ENCODE measurements at regions not wholly inside any gene's neighbourhood (a gene's known extent, or its start where the extent isn't known, plus 50 kb on each side); places are given as distances from the start of the nearest gene placed in this dataset.

GRCh38 chr5:13448843-13449242 lies 495.6 kb downstream of the DNAH5 start:
- no peak overlapping the region for H3K27ac ChIP-seq (ENCODE audit: insufficient read depth, low read length)
- H3K79me2 ChIP-seq (ENCODE audit: control insufficient read depth, insufficient read depth, low read length) = no peaks in the 10 kb centered on the region
- no peaks in the 10 kb centered on the region for H4K20me1 ChIP-seq (ENCODE audit: control insufficient read depth, extremely low read depth, insufficient read depth, low read length)
- no peak for TF ChIP-seq EZH2 (IDR thresholded peaks at IDR 0.05; ENCODE audit: low read length, missing control alignments)
- TF ChIP-seq, protein P1, sequence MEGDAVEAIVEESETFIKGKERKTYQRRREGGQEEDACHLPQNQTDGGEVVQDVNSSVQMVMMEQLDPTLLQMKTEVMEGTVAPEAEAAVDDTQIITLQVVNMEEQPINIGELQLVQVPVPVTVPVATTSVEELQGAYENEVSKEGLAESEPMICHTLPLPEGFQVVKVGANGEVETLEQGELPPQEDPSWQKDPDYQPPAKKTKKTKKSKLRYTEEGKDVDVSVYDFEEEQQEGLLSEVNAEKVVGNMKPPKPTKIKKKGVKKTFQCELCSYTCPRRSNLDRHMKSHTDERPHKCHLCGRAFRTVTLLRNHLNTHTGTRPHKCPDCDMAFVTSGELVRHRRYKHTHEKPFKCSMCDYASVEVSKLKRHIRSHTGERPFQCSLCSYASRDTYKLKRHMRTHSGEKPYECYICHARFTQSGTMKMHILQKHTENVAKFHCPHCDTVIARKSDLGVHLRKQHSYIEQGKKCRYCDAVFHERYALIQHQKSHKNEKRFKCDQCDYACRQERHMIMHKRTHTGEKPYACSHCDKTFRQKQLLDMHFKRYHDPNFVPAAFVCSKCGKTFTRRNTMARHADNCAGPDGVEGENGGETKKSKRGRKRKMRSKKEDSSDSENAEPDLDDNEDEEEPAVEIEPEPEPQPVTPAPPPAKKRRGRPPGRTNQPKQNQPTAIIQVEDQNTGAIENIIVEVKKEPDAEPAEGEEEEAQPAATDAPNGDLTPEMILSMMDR (conservative IDR thresholded peaks at IDR 0.05 in 1 of 2, IDR thresholded peaks at IDR 0.05 in 1 of 2; ENCODE audit: low read depth in 1 of 2, low read length in 2 of 2) = no peak
- no peak overlapping the region for H3K4me2 ChIP-seq (ENCODE audit: extremely low read depth, insufficient read depth, low read length)
- no peak overlapping the region for H3K4me3 ChIP-seq (replicated peaks in 1 of 4; ENCODE audit: control extremely low read depth in 1 of 4, insufficient read depth in 1 of 4, low read depth in 3 of 4, low read length in 4 of 4)
- no peak overlapping the region for H3K9ac ChIP-seq (ENCODE audit: insufficient read depth, low read length)
- no peaks in the 10 kb centered on the region for H3K4me1 ChIP-seq (ENCODE audit: control insufficient read depth, extremely low read depth, insufficient read depth, low read length)
- H3K9me3 ChIP-seq (ENCODE audit: control insufficient read depth, insufficient read depth, low read depth, low read length) = no peaks in the 10 kb centered on the region
- H2AFZ ChIP-seq (ENCODE audit: low read length) = no peak overlapping the region
- DNase-seq (ENCODE audit: low read depth in 2 of 2) = no peak
- H3K36me3 ChIP-seq (ENCODE audit: control insufficient read depth, insufficient read depth, low read length) = no peaks in the 10 kb centered on the region
- H3K27me3 ChIP-seq (ENCODE audit: control insufficient read depth, insufficient read depth, low read length) = no peaks in the 10 kb centered on the region

DNA sequence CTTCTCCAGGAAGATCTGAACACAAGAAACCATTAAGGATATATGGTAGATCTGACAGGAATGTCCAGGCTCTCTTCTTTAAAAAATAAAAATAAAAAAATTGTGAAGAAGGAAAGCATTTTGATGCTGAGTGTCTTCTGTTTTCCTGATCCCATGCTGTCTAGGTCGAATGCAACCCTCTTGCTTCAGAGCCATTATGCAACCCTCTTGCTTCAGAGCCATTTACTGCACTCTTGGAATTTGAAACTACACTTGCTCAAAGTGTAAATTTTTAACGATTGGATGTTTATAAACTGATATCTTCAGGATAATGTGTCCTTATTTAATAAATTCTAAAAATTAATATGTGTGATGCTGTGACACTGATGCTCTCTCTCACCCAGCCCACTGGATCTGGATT lies 505.1 kb downstream of the DNAH5 start:
- H2AFZ ChIP-seq (ENCODE audit: low read length) = no peak overlapping the region
- H3K79me2 ChIP-seq (ENCODE audit: control insufficient read depth, insufficient read depth, low read length) = no peaks in the 10 kb centered on the region
- no peaks in the 10 kb centered on the region for H3K9me3 ChIP-seq (ENCODE audit: control insufficient read depth, insufficient read depth, low read depth, low read length)
- no peaks in the 10 kb centered on the region for H3K36me3 ChIP-seq (ENCODE audit: control insufficient read depth, insufficient read depth, low read length)
- no peaks in the 10 kb centered on the region for H3K27me3 ChIP-seq (ENCODE audit: control insufficient read depth, insufficient read depth, low read length)
- H3K4me2 ChIP-seq (ENCODE audit: extremely low read depth, insufficient read depth, low read length) = no peak overlapping the region
- no peaks in the 10 kb centered on the region for H4K20me1 ChIP-seq (ENCODE audit: control insufficient read depth, extremely low read depth, insufficient read depth, low read length)
- no peak overlapping the region for H3K27ac ChIP-seq (ENCODE audit: insufficient read depth, low read length)
- no peak overlapping the region for H3K4me3 ChIP-seq (replicated peaks in 1 of 4; ENCODE audit: control extremely low read depth in 1 of 4, insufficient read depth in 1 of 4, low read depth in 3 of 4, low read length in 4 of 4)
- no peak overlapping the region for H3K9ac ChIP-seq (ENCODE audit: insufficient read depth, low read length)
- no peaks in the 10 kb centered on the region for H3K4me1 ChIP-seq (ENCODE audit: control insufficient read depth, extremely low read depth, insufficient read depth, low read length)
- TF ChIP-seq, protein P1 (conservative IDR thresholded peaks at IDR 0.05 in 1 of 2, IDR thresholded peaks at IDR 0.05 in 1 of 2; ENCODE audit: low read depth in 1 of 2, low read length in 2 of 2) = no peak
- no peak for TF ChIP-seq EZH2 (IDR thresholded peaks at IDR 0.05; ENCODE audit: low read length, missing control alignments)
- no peak for DNase-seq (ENCODE audit: low read depth in 2 of 2)

DNA sequence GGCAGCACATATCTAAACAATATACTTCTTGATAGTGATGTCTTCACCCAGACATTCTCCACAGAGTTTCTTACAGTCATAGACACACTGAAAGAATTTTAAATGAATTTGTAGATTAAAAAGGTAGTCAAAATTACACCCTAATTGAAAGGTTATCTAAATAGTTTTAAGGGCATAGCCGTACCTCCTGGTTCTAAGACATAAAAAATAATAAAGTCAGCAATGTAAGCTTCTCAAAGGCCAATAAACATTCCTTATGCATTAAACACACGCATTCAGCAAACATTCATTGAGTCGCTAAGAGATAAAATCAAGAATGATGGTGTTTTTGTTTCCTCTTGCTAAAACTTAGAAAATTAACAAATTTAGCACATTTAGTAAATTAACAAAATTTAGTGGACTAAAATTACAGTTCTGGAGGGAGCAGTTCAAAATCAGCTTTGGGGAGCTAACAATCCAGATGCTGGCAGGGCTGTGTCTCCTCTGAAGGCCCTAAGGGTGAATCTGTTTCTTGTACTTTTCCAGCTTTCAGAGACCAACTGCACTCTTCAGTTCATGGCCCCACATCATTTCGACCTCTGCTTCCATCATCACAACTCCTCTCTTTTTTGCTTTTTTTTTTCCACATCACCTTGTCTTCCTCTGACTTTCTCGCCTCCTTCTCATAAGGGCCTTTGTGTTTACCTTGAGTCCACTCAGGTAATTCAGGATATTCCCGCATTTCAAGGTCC lies 516.5 kb downstream of the DNAH5 start:
- H4K20me1 ChIP-seq (ENCODE audit: control insufficient read depth, extremely low read depth, insufficient read depth, low read length) = no peaks in the 10 kb centered on the region
- H3K79me2 ChIP-seq (ENCODE audit: control insufficient read depth, insufficient read depth, low read length) = no peaks in the 10 kb centered on the region
- no peaks in the 10 kb centered on the region for H3K4me1 ChIP-seq (ENCODE audit: control insufficient read depth, extremely low read depth, insufficient read depth, low read length)
- H3K27me3 ChIP-seq (ENCODE audit: control insufficient read depth, insufficient read depth, low read length) = no peaks in the 10 kb centered on the region
- TF ChIP-seq EZH2 (IDR thresholded peaks at IDR 0.05; ENCODE audit: low read length, missing control alignments) = no peak
- TF ChIP-seq, protein P1 (conservative IDR thresholded peaks at IDR 0.05 in 1 of 2, IDR thresholded peaks at IDR 0.05 in 1 of 2; ENCODE audit: low read depth in 1 of 2, low read length in 2 of 2) = no peak
- no peak overlapping the region for H3K4me2 ChIP-seq (ENCODE audit: extremely low read depth, insufficient read depth, low read length)
- no peak overlapping the region for H3K9ac ChIP-seq (ENCODE audit: insufficient read depth, low read length)
- H2AFZ ChIP-seq (ENCODE audit: low read length) = no peak overlapping the region
- no peaks in the 10 kb centered on the region for H3K36me3 ChIP-seq (ENCODE audit: control insufficient read depth, insufficient read depth, low read length)
- no peaks in the 10 kb centered on the region for H3K9me3 ChIP-seq (ENCODE audit: control insufficient read depth, insufficient read depth, low read depth, low read length)
- DNase-seq (ENCODE audit: low read depth in 2 of 2) = no peak
- H3K27ac ChIP-seq (ENCODE audit: insufficient read depth, low read length) = no peak overlapping the region
- no peak overlapping the region for H3K4me3 ChIP-seq (replicated peaks in 1 of 4; ENCODE audit: control extremely low read depth in 1 of 4, insufficient read depth in 1 of 4, low read depth in 3 of 4, low read length in 4 of 4)

Data from fibroblast of lung (primary cell).